ENCODE measurements at regions not wholly inside any gene's neighbourhood (a gene's known extent, or its start where the extent isn't known, plus 50 kb on each side); places are given as distances from the start of the nearest gene placed in this dataset.

GRCh38 chr15:35987056-35987455, 441.1 kb upstream of the DPH6 start:
- H3K4me1 ChIP-seq, result peaks cover 18 to 44% (median 36%) of the 10 kb centered on the region in 4 donors

GRCh38 chr15:35991386-35991785, 445.4 kb upstream of the DPH6 start:
- intact Hi-C loops (cut with DNase I), result no loop called here
- no peak for TF ChIP-seq EP300 (IDR thresholded peaks at IDR 0.05)
- Histone ChIP-seq H3K27ac (replicated peaks in 1 of 4) (no peak overlapping the region), H3K9me3 (no peaks in the 10 kb centered on the region), H3K27me3 (no peaks in the 10 kb centered on the region), H3K4me3 (no peak overlapping the region), H3K36me3 (no peaks in the 10 kb centered on the region), H3K4me1 (peaks cover 8 to 22% (median 18%) of the 10 kb centered on the region in 4 donors)
- WGBS, result 92% methylated on average over 3 of the region's 3 CpGs
- no peak for DNase-seq (ENCODE audit: extremely low spot score)

More at GRCh38 chr15:35987056-35987455, 441.1 kb upstream of the DPH6 start:
- no peaks in the 10 kb centered on the region for H3K36me3 ChIP-seq
- intact Hi-C loops (cut with DNase I), result no loop called here
- no peak for TF ChIP-seq POLR2A (IDR thresholded peaks at IDR 0.05; ENCODE audit: low read depth)
- TF ChIP-seq CTCF (IDR thresholded peaks at IDR 0.05), result no peak
- no peak for TF ChIP-seq EP300 (IDR thresholded peaks at IDR 0.05)
- no peak for TF ChIP-seq POLR2AphosphoS5 (IDR thresholded peaks at IDR 0.05)
- no peak for DNase-seq (ENCODE audit: extremely low spot score)
- H3K27ac ChIP-seq (replicated peaks in 1 of 4), result peak overlapping the region in 2 of 4 donors; percentile 47 to 53
- no peaks in the 10 kb centered on the region for H3K27me3 ChIP-seq
- WGBS, result 28% methylated on average over 2 of the region's 2 CpGs
- no peak overlapping the region for H3K4me3 ChIP-seq
- no peaks in the 10 kb centered on the region for H3K9me3 ChIP-seq

- no peak for DNase-seq (ENCODE audit: extremely low spot score)
- WGBS, result 91% methylated on average over 2 of the region's 2 CpGs
- H3K9me3 ChIP-seq, result no peaks in the 10 kb centered on the region
- peaks cover 0 to 8% (median 4%) of the 10 kb centered on the region in 4 donors for H3K4me1 ChIP-seq
- H3K36me3 ChIP-seq, result no peaks in the 10 kb centered on the region
- no peak overlapping the region for H3K4me3 ChIP-seq
- no peaks in the 10 kb centered on the region for H3K27me3 ChIP-seq
- intact Hi-C loops (cut with DNase I), result no loop called here
- H3K27ac ChIP-seq (replicated peaks in 1 of 4), result no peak overlapping the region
- TF ChIP-seq EP300 (IDR thresholded peaks at IDR 0.05) (no peak), POLR2A (IDR thresholded peaks at IDR 0.05; ENCODE audit: low read depth) (no peak), POLR2AphosphoS5 (IDR thresholded peaks at IDR 0.05) (no peak), CTCF (IDR thresholded peaks at IDR 0.05) (no peak)
These were observed 446.8 kb upstream of the DPH6 start for GRCh38 chr15:35992791-35993190.

GRCh38 chr15:35993196-35993595, 447.2 kb upstream of the DPH6 start:
- H3K36me3 ChIP-seq, result no peaks in the 10 kb centered on the region
- peaks cover 0 to 4% (median under 1%) of the 10 kb centered on the region in 4 donors for H3K4me1 ChIP-seq
- no peaks in the 10 kb centered on the region for H3K9me3 ChIP-seq
- TF ChIP-seq POLR2A (IDR thresholded peaks at IDR 0.05; ENCODE audit: low read depth) (no peak), POLR2AphosphoS5 (IDR thresholded peaks at IDR 0.05) (no peak)
- no peaks in the 10 kb centered on the region for H3K27me3 ChIP-seq
- intact Hi-C loops (cut with DNase I), result no loop called here
- no peak overlapping the region for H3K4me3 ChIP-seq
- H3K27ac ChIP-seq (replicated peaks in 1 of 4), result no peak overlapping the region
- DNase-seq (ENCODE audit: extremely low spot score), result no peak

GRCh38 chr15:35994876-35995275, 448.9 kb upstream of the DPH6 start:
- no peak for DNase-seq (ENCODE audit: extremely low spot score)
- Histone ChIP-seq H3K4me3 (no peak overlapping the region), H3K27ac (replicated peaks in 1 of 4) (no peak overlapping the region), H3K27me3 (no peaks in the 10 kb centered on the region), H3K9me3 (no peaks in the 10 kb centered on the region), H3K4me1 (no peaks in the 10 kb centered on the region), H3K36me3 (no peaks in the 10 kb centered on the region)
- intact Hi-C loops (cut with DNase I), result no loop called here
- TF ChIP-seq EP300 (IDR thresholded peaks at IDR 0.05) (no peak), POLR2AphosphoS5 (IDR thresholded peaks at IDR 0.05) (no peak)
- WGBS, result 81% methylated on average over 1 of the region's 1 CpG

- Histone ChIP-seq H3K27me3 (no peaks in the 10 kb centered on the region), H3K27ac (replicated peaks in 1 of 4) (no peak overlapping the region), H3K36me3 (no peaks in the 10 kb centered on the region), H3K4me3 (no peak overlapping the region), H3K9me3 (no peaks in the 10 kb centered on the region), H3K4me1 (no peaks in the 10 kb centered on the region)
- TF ChIP-seq EP300 (IDR thresholded peaks at IDR 0.05), result no peak
- TF ChIP-seq POLR2A (IDR thresholded peaks at IDR 0.05; ENCODE audit: low read depth), result no peak
- TF ChIP-seq POLR2AphosphoS5 (IDR thresholded peaks at IDR 0.05), result no peak
- TF ChIP-seq CTCF (IDR thresholded peaks at IDR 0.05), result no peak
- no peak for DNase-seq (ENCODE audit: extremely low spot score)
- WGBS, result 77% methylated on average over 7 of the region's 7 CpGs
- intact Hi-C loops (cut with DNase I), result no loop called here
These were observed 453.0 kb upstream of the DPH6 start for GRCh38 chr15:35998663-35999602.

All from esophagus muscularis mucosa (tissue), 4 donors.